ENCODE measurements at regions not wholly inside any gene's neighbourhood (a gene's known extent, or its start where the extent isn't known, plus 50 kb on each side); places are given as distances from the start of the nearest gene placed in this dataset.
"Not testable (repeated sequence)": the region's sequence is repeated elsewhere in the genome, so short reads cannot be mapped to it uniquely, and the experiment has no call there.

GRCh38 chr1:115450501-115451040 is 112.5 kb upstream of the NGF start:
- ATAC-seq (ENCODE audit: low FRiP score): peak; percentile 72
- TF ChIP-seq CTCF (IDR thresholded peaks at IDR 0.05): no peak
- DNase-seq (ENCODE audit: low spot score): no peak

- ATAC-seq (ENCODE audit: low FRiP score): no peak
These were observed 110.4 kb upstream of the NGF start for GRCh38 chr1:115448282-115449044.

GRCh38 chr1:115447672-115448071 is 109.6 kb upstream of the NGF start:
- no peak for TF ChIP-seq CTCF (IDR thresholded peaks at IDR 0.05)
- DNase-seq (ENCODE audit: low spot score) (no peak), ATAC-seq (ENCODE audit: low FRiP score) (no peak)

More at GRCh38 chr1:115448282-115449044, 110.4 kb upstream of the NGF start:
- TF ChIP-seq CTCF (IDR thresholded peaks at IDR 0.05): no peak
- DNase-seq (ENCODE audit: low spot score): no peak

GRCh38 chr1:115445090-115445489 is 107.0 kb upstream of the NGF start:
- ATAC-seq (ENCODE audit: low FRiP score) (no peak), DNase-seq (ENCODE audit: low spot score) (no peak)
- no peak for TF ChIP-seq CTCF (IDR thresholded peaks at IDR 0.05)

GRCh38 chr1:115440733-115441132 is 102.7 kb upstream of the NGF start:
- ATAC-seq (ENCODE audit: low FRiP score) (no peak), DNase-seq (ENCODE audit: low spot score) (no peak)
- no peak for TF ChIP-seq CTCF (IDR thresholded peaks at IDR 0.05)

GRCh38 chr1:115439520-115439919 is 101.5 kb upstream of the NGF start:
- DNase-seq (ENCODE audit: low spot score); ATAC-seq (ENCODE audit: low FRiP score): not testable (repeated sequence)

GRCh38 chr1:115437196-115437595 is 99.1 kb upstream of the NGF start:
- TF ChIP-seq CTCF (IDR thresholded peaks at IDR 0.05): no peak
- no peak for ATAC-seq (ENCODE audit: low FRiP score)
- DNase-seq (ENCODE audit: low spot score): no peak

Measured in omental fat pad (tissue), 3 donors.